HG03039 (cell line): ENCODE measurements at regions not wholly inside any gene's neighbourhood (a gene's known extent, or its start where the extent isn't known, plus 50 kb on each side); places are given as distances from the start of the nearest gene placed in this dataset.
"Not testable (repeated sequence)": the region's sequence is repeated elsewhere in the genome, so short reads cannot be mapped to it uniquely, and the experiment has no call there.

Experiments used
- ATAC-seq: cut with Tn5 transposase; IDR thresholded peaks from one replicate; pipeline ENCODE4 v1.9.1; 2021; ENCODE audit warnings: mild to moderate bottlenecking, moderate library complexity; ENCODE audit not compliant: unreplicated experiment

- ATAC-seq = no peak
Measured at GRCh38 chr21:25489673-25490072, 117.6 kb downstream of the MRPL39 start.

GRCh38 chr21:25487046-25487594 is 120.2 kb downstream of the MRPL39 start:
- ATAC-seq = peak; percentile 55

- ATAC-seq = no peak
Measured at GRCh38 chr21:25485914-25486313, 121.4 kb downstream of the MRPL39 start.

GRCh38 chr21:25467896-25468295 is 139.4 kb downstream of the MRPL39 start:
- no peak for ATAC-seq

- ATAC-seq = not testable (repeated sequence)
Measured at GRCh38 chr21:25467071-25467470, 140.2 kb downstream of the MRPL39 start.

GRCh38 chr21:25466470-25466869 is 140.8 kb downstream of the MRPL39 start:
- ATAC-seq = no peak

- ATAC-seq = no peak
Measured at GRCh38 chr21:25465263-25465662, 142.0 kb downstream of the MRPL39 start.

GRCh38 chr21:25464275-25464674 is 143.0 kb downstream of the MRPL39 start:
- peak; percentile 48 for ATAC-seq

- peak; percentile 43 for ATAC-seq
Measured at GRCh38 chr21:25462517-25462971, 144.7 kb downstream of the MRPL39 start.

GRCh38 chr21:25461725-25462124 is 145.6 kb downstream of the MRPL39 start:
- no peak for ATAC-seq

- no peak for ATAC-seq
Measured at GRCh38 chr21:25459993-25460392, 147.3 kb downstream of the MRPL39 start.

GRCh38 chr21:25459365-25459764 is 147.9 kb downstream of the MRPL39 start:
- ATAC-seq = no peak

- no peak for ATAC-seq
Measured at GRCh38 chr21:25458484-25458883, 148.8 kb downstream of the MRPL39 start.

GRCh38 chr21:25457946-25458345 is 149.3 kb downstream of the MRPL39 start:
- ATAC-seq = no peak

GRCh38 chr21:25457411-25457810 is 149.9 kb downstream of the MRPL39 start:
- ATAC-seq = peak; percentile 48

GRCh38 chr21:25456672-25457071 is 150.6 kb downstream of the MRPL39 start:
- peak; percentile 33 for ATAC-seq

GRCh38 chr21:25453524-25453923 is 153.8 kb downstream of the MRPL39 start:
- ATAC-seq = no peak

GRCh38 chr21:25449950-25450349 is 157.3 kb downstream of the MRPL39 start:
- ATAC-seq = no peak

GRCh38 chr21:25441835-25442234 is 165.4 kb downstream of the MRPL39 start:
- no peak for ATAC-seq

- ATAC-seq = not testable (repeated sequence)
Measured at GRCh38 chr21:25437465-25437864, 169.8 kb downstream of the MRPL39 start.

GRCh38 chr21:25428537-25428936 is 178.7 kb downstream of the MRPL39 start:
- no peak for ATAC-seq

GRCh38 chr21:25427828-25428227 is 179.5 kb downstream of the MRPL39 start:
- no peak for ATAC-seq

- ATAC-seq = no peak
Measured at GRCh38 chr21:25426580-25426979, 180.7 kb downstream of the MRPL39 start.
